HEK293T (cell line): ENCODE measurements at regions not wholly inside any gene's neighbourhood (a gene's known extent, or its start where the extent isn't known, plus 50 kb on each side); places are given as distances from the start of the nearest gene placed in this dataset.

Experiments used
- CTCF ChIA-PET: fragments of 350-600 bp; formaldehyde crosslinking; extraction: SDS; loops from one replicate; lab custom pipeline; 2021; ENCODE audit warnings: antibody characterized with exemption, inconsistent platforms; lab: Yijun Ruan, JAX
- POLR2A ChIA-PET: fragments of 350-600 bp; formaldehyde crosslinking; extraction: SDS; loops from one replicate; lab custom pipeline; 2020; ENCODE audit warnings: antibody characterized with exemption, inconsistent platforms; lab: Yijun Ruan, JAX
- DNase-seq: peaks from one replicate; pipeline ENCODE4 v3.0.0; 2012; ENCODE audit warnings: mixed read lengths; ENCODE audit errors: extremely low spot score
- ARNT ChIP-seq: fragments of 450-650 bp; IDR thresholded peaks from 2 replicates; pipeline ENCODE4 v1.6.1; 2017; ENCODE audit warnings: mild to moderate bottlenecking
- BHLHE40 ChIP-seq: fragments of 450-650 bp; IDR thresholded peaks from 2 replicates; pipeline ENCODE4 v1.6.1; 2016; ENCODE audit warnings: mild to moderate bottlenecking, moderate library complexity, borderline replicate concordance
- CTBP1 ChIP-seq: fragments of 450-650 bp; IDR thresholded peaks from 2 replicates; pipeline ENCODE4 v1.6.1; 2016; ENCODE audit warnings: borderline replicate concordance
- ELF4 ChIP-seq: fragments of 450-650 bp; IDR thresholded peaks from 2 replicates; pipeline ENCODE4 v1.6.1; 2017; ENCODE audit warnings: antibody characterized with exemption
- FOXA1 ChIP-seq: fragments of 450-650 bp; IDR thresholded peaks from 2 replicates; pipeline ENCODE4 v1.6.1; 2016; ENCODE audit warnings: mild to moderate bottlenecking
- FOXK2 ChIP-seq: fragments of 450-650 bp; IDR thresholded peaks from 2 replicates; pipeline ENCODE4 v1.6.1; 2016; ENCODE audit warnings: mild to moderate bottlenecking
- FOXM1 ChIP-seq: fragments of 450-650 bp; IDR thresholded peaks from 2 replicates; pipeline ENCODE4 v1.6.1; 2017; ENCODE audit warnings: mild to moderate bottlenecking, borderline replicate concordance
- HDGF ChIP-seq: fragments of 450-650 bp; IDR thresholded peaks from 2 replicates; pipeline ENCODE4 v1.6.1; 2017; ENCODE audit warnings: antibody characterized with exemption, borderline replicate concordance
- L3MBTL2 ChIP-seq: fragments of 450-650 bp; conservative IDR thresholded peaks from 2 replicates; pipeline ENCODE4 v1.6.1; 2016; ENCODE audit warnings: mild to moderate bottlenecking
- LEF1 ChIP-seq: fragments of 450-650 bp; IDR thresholded peaks from 2 replicates; pipeline ENCODE4 v1.6.1; 2017; ENCODE audit warnings: mild to moderate bottlenecking, borderline replicate concordance
- NFRKB ChIP-seq: fragments of 450-650 bp; IDR thresholded peaks from 2 replicates; pipeline ENCODE4 v1.6.1; 2016; ENCODE audit warnings: mild to moderate bottlenecking, moderate library complexity
- PKNOX1 ChIP-seq: fragments of 450-650 bp; IDR thresholded peaks from 2 replicates; pipeline ENCODE4 v1.6.1; 2016
- SP1 ChIP-seq: fragments of 450-650 bp; IDR thresholded peaks from 2 replicates; pipeline ENCODE4 v1.6.1; 2017
- SUZ12 ChIP-seq: fragments of 450-650 bp; IDR thresholded peaks from 2 replicates; pipeline ENCODE4 v1.6.1; 2016; ENCODE audit warnings: mild to moderate bottlenecking
- TARDBP ChIP-seq: fragments of 450-650 bp; IDR thresholded peaks from 2 replicates; pipeline ENCODE4 v1.6.1; 2016
- ZNF384 ChIP-seq: fragments of 450-650 bp; IDR thresholded peaks from 2 replicates; pipeline ENCODE4 v1.6.1; 2016

GRCh38 chr20:39874049-39874893 lies 814.8 kb downstream of the MAFB start:
- DNase-seq, result peak; percentile 70
- no peak for TF ChIP-seq ZNF384
- TF ChIP-seq HDGF, result no peak
- TF ChIP-seq FOXM1, result no peak
- TF ChIP-seq LEF1, result no peak
- no peak for TF ChIP-seq ELF4
- no peak for TF ChIP-seq ARNT
- TF ChIP-seq FOXK2, result no peak
- TF ChIP-seq TARDBP, result no peak
- no peak for TF ChIP-seq NFRKB
- no peak for TF ChIP-seq SP1
- TF ChIP-seq FOXA1, result no peak
- no peak for TF ChIP-seq SUZ12
- no peak for TF ChIP-seq CTBP1
- no peak for TF ChIP-seq L3MBTL2
- TF ChIP-seq PKNOX1, result no peak
- no peak for TF ChIP-seq BHLHE40
- POLR2A ChIA-PET, result interaction anchor here (1.0 kb wide), 1 partner anchor 45 kb away, joined by 3 read pairs; no protein-coding TSS in a partner anchor
- CTCF ChIA-PET, result interaction anchor here (0.6 to 2.1 kb wide), 12 partner anchors 8 to 821 kb away, joined by 3 to 21 read pairs (median 3); no protein-coding TSS in a partner anchor

GRCh38 chr20:39873286-39873685 lies 815.8 kb downstream of the MAFB start:
- DNase-seq, result no peak
- TF ChIP-seq SUZ12 (no peak), FOXK2 (no peak), L3MBTL2 (no peak), FOXA1 (no peak), ZNF384 (no peak), TARDBP (no peak)
- POLR2A ChIA-PET, result no interaction called here
- CTCF ChIA-PET, result interaction anchor here (0.7 to 2.1 kb wide), 6 partner anchors 9 to 604 kb away, joined by 3 to 21 read pairs (median 5); no protein-coding TSS in a partner anchor

- ChIA-PET POLR2A (no interaction called here), CTCF (no interaction called here)
- TF ChIP-seq LEF1 (no peak), TARDBP (no peak), NFRKB (no peak), BHLHE40 (no peak), FOXK2 (no peak), FOXM1 (no peak), L3MBTL2 (no peak)
- DNase-seq, result no peak
These were observed 818.0 kb downstream of the MAFB start for GRCh38 chr20:39871013-39871412.

GRCh38 chr20:39865446-39865845 lies 823.6 kb downstream of the MAFB start:
- ChIA-PET CTCF (no interaction called here), POLR2A (no interaction called here)
- no peak for DNase-seq
- TF ChIP-seq TARDBP (no peak), ZNF384 (no peak), FOXA1 (no peak), SP1 (no peak), ARNT (no peak), FOXM1 (no peak), CTBP1 (no peak), PKNOX1 (no peak), BHLHE40 (no peak), HDGF (no peak), SUZ12 (no peak), LEF1 (no peak), FOXK2 (no peak), L3MBTL2 (no peak)

- ChIA-PET POLR2A (no interaction called here), CTCF (interaction anchor here (2.1 kb wide), 1 partner anchor 12 kb away, joined by 9 read pairs; no protein-coding TSS in a partner anchor)
- no peak for DNase-seq
- TF ChIP-seq ZNF384 (no peak), HDGF (no peak), L3MBTL2 (no peak), FOXA1 (no peak), NFRKB (no peak)
These were observed 826.6 kb downstream of the MAFB start for GRCh38 chr20:39862470-39862891.

- DNase-seq, result no peak
- POLR2A ChIA-PET, result no interaction called here
- CTCF ChIA-PET, result no interaction called here
- TF ChIP-seq BHLHE40, result no peak
These were observed 827.7 kb downstream of the MAFB start for GRCh38 chr20:39861381-39861780.

GRCh38 chr20:39857835-39858234 lies 831.2 kb downstream of the MAFB start:
- DNase-seq, result no peak
- TF ChIP-seq BHLHE40, result no peak
- TF ChIP-seq FOXM1, result no peak
- TF ChIP-seq ARNT, result no peak
- TF ChIP-seq CTBP1, result no peak
- TF ChIP-seq SUZ12, result no peak
- TF ChIP-seq ELF4, result no peak
- no peak for TF ChIP-seq NFRKB
- TF ChIP-seq LEF1, result no peak
- TF ChIP-seq HDGF, result no peak
- TF ChIP-seq FOXA1, result no peak
- TF ChIP-seq L3MBTL2, result no peak
- no peak for TF ChIP-seq TARDBP
- TF ChIP-seq FOXK2, result no peak
- no peak for TF ChIP-seq ZNF384
- no peak for TF ChIP-seq SP1
- no peak for TF ChIP-seq PKNOX1
- CTCF ChIA-PET, result no interaction called here
- POLR2A ChIA-PET, result no interaction called here
